ENCODE measurements at regions not wholly inside any gene's neighbourhood (a gene's known extent, or its start where the extent isn't known, plus 50 kb on each side); places are given as distances from the start of the nearest gene placed in this dataset.
"Not testable (repeated sequence)": the region's sequence is repeated elsewhere in the genome, so short reads cannot be mapped to it uniquely, and the experiment has no call there.

DNA sequence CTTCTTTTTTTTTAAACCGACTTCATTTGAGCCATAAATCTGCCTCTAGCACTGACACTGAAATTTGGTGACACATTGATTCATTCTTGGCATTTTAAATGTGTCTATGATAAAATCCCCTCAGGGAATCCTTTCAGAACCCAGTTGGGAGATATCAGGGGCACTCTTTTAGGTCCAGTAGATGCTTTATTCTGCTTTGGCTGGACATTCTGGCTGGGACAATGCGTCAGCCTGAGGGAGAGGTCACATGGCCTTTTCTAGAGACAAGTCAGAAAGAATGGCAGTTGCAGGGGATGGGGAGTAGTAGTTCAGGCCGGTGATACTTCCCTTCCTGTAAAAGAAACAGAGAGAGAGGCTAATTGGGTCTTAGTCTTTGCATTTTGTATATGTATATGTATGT, 63.1 kb downstream of the TRIM43 start:
- not testable (repeated sequence) for DNase-seq (ENCODE audit: low spot score)

GRCh38 chr2:95656553-95656952, 64.8 kb downstream of the TRIM43 start:
- not testable (repeated sequence) for DNase-seq (ENCODE audit: low spot score)

- DNase-seq (ENCODE audit: low spot score) = not testable (repeated sequence)
Measured at GRCh38 chr2:95657937-95658336, 66.1 kb downstream of the TRIM43 start.

DNA sequence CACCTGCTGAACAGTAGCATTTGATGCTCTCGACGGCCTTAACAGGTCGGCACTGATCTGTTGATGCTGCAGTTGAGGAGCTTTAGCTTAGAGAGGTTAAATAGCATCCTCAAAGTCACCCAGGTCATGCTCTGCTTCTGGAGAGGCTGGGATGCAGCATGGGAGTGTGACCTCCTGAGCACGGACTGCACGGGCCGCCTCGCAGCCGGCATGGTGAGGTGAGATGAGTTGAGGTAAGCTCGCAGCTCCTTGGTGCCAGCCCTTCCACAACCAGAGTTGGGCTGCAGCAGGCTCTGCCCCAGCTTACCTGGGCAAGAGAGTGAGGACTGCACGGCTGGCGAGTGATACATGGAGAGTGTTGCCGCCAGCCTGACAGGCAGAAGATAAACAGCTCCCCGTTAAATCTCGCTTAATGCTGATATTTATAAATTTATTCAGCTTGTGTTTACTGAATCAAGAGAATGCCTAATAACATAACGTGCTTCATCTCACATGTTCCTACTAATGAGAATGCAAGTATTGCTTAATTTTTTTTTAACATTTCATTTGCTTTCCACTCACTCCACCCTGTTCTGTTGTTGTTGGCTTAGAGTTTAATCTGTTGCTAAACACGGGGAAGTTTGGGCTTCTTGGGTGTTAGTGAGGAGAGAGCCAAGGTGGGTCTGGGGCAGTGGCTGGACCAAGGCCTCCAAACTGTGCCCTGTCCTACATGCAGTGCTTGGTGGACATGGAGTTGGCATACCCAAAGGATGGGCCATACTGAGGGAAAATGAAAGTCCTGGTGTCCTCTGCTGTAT, 69.2 kb downstream of the TRIM43 start:
- not testable (repeated sequence) for DNase-seq (ENCODE audit: low spot score)

GRCh38 chr2:95663471-95664441, 72.0 kb downstream of the TRIM43 start:
- DNase-seq (ENCODE audit: low spot score) = not testable (repeated sequence)

DNA sequence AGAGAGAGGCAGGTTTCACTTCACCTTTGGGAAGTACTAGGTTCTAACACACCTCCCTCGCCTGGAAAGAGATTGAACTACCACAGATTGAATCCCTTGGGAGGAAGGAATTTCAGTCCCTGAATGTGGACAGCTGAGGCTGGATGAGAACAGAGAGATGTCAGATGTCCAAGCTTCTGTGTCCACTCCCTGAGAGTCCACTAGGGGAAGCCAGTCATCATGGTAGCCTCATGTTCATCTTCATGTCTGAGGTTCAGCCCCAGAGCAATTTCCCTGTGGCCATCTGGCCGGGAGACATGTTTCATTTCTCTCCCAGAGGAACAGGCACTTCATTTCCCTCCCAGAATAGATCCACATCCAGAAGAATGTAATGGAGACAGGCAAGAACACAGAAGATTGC, 74.8 kb downstream of the TRIM43 start:
- not testable (repeated sequence) for DNase-seq (ENCODE audit: low spot score)

- no peak for TF ChIP-seq CTCF (IDR thresholded peaks at IDR 0.05; ENCODE audit: extremely low read depth, missing control alignments)
- no peak for DNase-seq (ENCODE audit: low spot score)
Measured at GRCh38 chr2:95667480-95667879, 75.7 kb downstream of the TRIM43 start.

DNA sequence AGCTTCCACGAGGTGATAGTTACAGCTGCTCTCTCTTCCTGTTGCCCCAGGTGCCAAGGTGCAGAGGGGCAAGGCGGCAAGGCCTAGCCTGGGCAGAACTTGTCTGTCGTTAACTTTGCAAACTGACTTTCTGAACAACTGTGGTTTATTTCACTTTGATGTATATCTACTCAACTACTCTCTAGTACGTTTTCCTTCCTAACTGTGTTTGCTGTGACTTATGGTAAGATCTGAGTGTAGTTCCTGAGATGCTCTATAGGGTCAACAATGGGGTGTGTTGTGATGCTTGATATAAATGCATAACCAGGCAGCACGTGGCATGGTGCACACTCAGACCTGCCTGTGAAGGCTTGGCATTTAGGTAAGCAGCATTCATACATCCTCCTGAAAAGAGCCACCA, 77.1 kb downstream of the TRIM43 start:
- not testable (repeated sequence) for DNase-seq (ENCODE audit: low spot score)

GRCh38 chr2:95669441-95669991, 77.7 kb downstream of the TRIM43 start:
- no peak for DNase-seq (ENCODE audit: low spot score)
- no peak for TF ChIP-seq CTCF (IDR thresholded peaks at IDR 0.05; ENCODE audit: extremely low read depth, missing control alignments)

DNA sequence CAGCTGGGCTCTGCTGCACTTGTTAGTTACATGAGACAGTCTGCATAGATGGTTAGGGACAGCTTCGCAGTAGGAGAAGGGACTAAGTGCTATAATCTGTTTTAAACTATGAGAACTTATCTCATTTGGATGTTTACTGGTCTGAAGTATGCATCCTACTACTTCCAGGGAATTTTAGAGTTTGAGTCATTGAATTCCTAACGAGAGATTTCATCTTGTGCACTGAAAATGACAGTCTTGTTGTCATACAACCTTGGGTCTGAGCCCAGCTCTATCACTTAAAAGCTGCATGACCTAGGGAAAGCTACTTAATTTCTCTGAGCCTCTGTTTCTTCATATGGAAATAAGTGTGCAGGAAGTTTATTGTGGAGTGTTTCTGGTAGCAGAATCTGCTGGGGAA, 78.4 kb downstream of the TRIM43 start:
- TF ChIP-seq CTCF (IDR thresholded peaks at IDR 0.05; ENCODE audit: extremely low read depth, missing control alignments) = no peak
- DNase-seq (ENCODE audit: low spot score) = no peak

DNA sequence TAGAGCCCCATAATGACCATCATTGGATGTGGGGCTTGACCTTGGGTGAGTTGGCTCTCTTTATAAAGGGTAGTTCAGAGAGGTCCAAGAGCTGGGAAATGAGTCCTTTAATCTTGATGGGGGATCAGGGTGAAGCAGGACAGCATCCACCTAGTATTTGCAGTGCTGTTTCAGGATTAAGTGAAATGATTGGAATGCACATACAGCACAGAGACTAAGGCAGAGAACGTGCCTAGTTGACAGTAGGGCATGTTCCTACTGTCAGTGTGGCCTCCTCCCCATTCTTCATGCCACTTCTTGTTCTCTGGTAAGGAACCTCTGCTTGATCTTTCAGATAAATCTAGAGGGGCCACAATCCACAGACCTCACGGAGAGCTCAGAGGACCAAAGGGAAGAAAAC, 78.9 kb downstream of the TRIM43 start:
- no peak for DNase-seq (ENCODE audit: low spot score)
- TF ChIP-seq CTCF (IDR thresholded peaks at IDR 0.05; ENCODE audit: extremely low read depth, missing control alignments) = no peak

- DNase-seq (ENCODE audit: low spot score) = not testable (repeated sequence)
Measured at GRCh38 chr2:95671171-95671570, 79.4 kb downstream of the TRIM43 start.

DNA sequence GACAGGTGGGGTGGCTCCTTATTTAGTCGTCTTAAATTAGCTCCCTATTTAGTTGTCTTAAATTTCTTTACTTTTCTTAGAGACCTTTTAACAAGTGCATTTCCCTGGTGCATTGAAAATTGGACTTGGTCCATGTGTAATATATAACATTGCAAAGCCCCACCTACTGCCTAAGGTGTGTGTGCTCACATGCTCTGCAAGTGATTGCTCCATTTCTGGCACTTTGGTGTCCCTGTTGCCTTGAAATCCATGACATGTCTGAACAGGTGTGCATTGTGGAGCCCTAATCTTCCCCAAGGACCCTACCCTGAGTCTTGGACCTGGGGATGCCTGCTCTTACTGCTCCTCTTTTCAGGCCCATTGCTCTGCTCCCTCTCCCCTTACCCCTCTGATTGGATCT, 80.2 kb downstream of the TRIM43 start:
- not testable (repeated sequence) for DNase-seq (ENCODE audit: low spot score)

DNA sequence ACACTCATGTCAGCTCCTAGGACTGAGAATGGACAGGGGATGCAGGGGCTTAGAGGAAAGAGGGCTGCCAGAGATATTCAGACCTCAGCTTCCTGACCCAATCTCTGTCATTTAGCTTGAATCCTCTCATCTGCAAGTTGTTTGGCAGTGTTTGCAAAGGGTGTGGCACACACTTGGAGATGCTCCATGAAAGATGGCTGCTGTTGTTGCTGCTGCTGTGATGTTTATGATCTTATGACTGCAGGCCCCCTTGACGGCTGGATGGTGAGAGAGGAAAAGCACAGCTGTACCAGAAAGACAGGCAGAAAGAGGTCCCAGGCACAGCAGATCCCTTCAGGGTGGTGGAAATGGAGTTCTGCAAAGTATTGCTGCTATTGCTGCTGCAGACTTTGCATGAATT, 80.7 kb downstream of the TRIM43 start:
- DNase-seq (ENCODE audit: low spot score) = not testable (repeated sequence)
